RWPE1 (cell line): ENCODE measurements at regions not wholly inside any gene's neighbourhood (a gene's known extent, or its start where the extent isn't known, plus 50 kb on each side); places are given as distances from the start of the nearest gene placed in this dataset.

Source experiments
- CTCF ChIA-PET: fragments of 350-600 bp; sonication (Branson Sonifier 250); formaldehyde crosslinking; extraction: SDS; loops from one replicate; lab custom pipeline; 2021; lab: Yijun Ruan, JAX
- POLR2A ChIA-PET: fragments of 400-600 bp; formaldehyde crosslinking; extraction: SDS; loops from one replicate; lab custom pipeline; 2020; ENCODE audit warnings: antibody characterized with exemption; ENCODE audit not compliant: low non-redundant PET; lab: Yijun Ruan, JAX
- DNase-seq: peaks from one replicate; pipeline ENCODE4 v3.0.0; 2012; ENCODE audit warnings: low spot score
- H3K27ac ChIP-seq: fragments of 450-650 bp; 2 replicates; pipeline ENCODE4 v1.5.1; 2017
- CTCF ChIP-seq: fragments of 450-650 bp; conservative IDR thresholded peaks from 2 replicates; pipeline ENCODE4 v1.5.1; 2017; ENCODE audit warnings: low read depth, mild to moderate bottlenecking

- DNase-seq = no peak
- CTCF ChIA-PET = interaction anchor here (0.6 kb wide), 2 partner anchors 20 to 55 kb away, joined by 3 read pairs; no protein-coding TSS in a partner anchor
- no peak for TF ChIP-seq CTCF
Measured at GRCh38 chr11:17148536-17148935, 59.2 kb downstream of the PIK3C2A start.

GRCh38 chr11:17145972-17146371, 61.8 kb downstream of the PIK3C2A start:
- CTCF ChIA-PET = no interaction called here
- no peak overlapping the region for H3K27ac ChIP-seq
- DNase-seq = no peak
- POLR2A ChIA-PET = no interaction called here
- TF ChIP-seq CTCF = no peak

More at GRCh38 chr11:17148536-17148935, 59.2 kb downstream of the PIK3C2A start:
- POLR2A ChIA-PET = no interaction called here
- no peak overlapping the region for H3K27ac ChIP-seq

GRCh38 chr11:17142450-17142849, 65.0 kb upstream of the RPS13 start:
- no peak overlapping the region for H3K27ac ChIP-seq
- no peak for DNase-seq
- ChIA-PET CTCF (no interaction called here), POLR2A (no interaction called here)
- TF ChIP-seq CTCF = no peak

- ChIA-PET POLR2A (no interaction called here), CTCF (interaction anchor here (0.6 kb wide), 1 partner anchor 76 kb away, joined by 4 read pairs; no protein-coding TSS in a partner anchor)
- no peak for DNase-seq
- TF ChIP-seq CTCF = no peak
- H3K27ac ChIP-seq = no peak overlapping the region
Measured at GRCh38 chr11:17141156-17141555, 63.7 kb upstream of the RPS13 start.

- no peak overlapping the region for H3K27ac ChIP-seq
- CTCF ChIA-PET = no interaction called here
- DNase-seq = no peak
- TF ChIP-seq CTCF = no peak
- POLR2A ChIA-PET = no interaction called here
Measured at GRCh38 chr11:17138562-17138961, 61.1 kb upstream of the RPS13 start.

- DNase-seq = no peak
- CTCF ChIA-PET = no interaction called here
- TF ChIP-seq CTCF = no peak
- POLR2A ChIA-PET = no interaction called here
- H3K27ac ChIP-seq = no peak overlapping the region
Measured at GRCh38 chr11:17135916-17136683, 58.6 kb upstream of the RPS13 start.
